GDM1 (cell line): ENCODE measurements at regions not wholly inside any gene's neighbourhood (a gene's known extent, or its start where the extent isn't known, plus 50 kb on each side); places are given as distances from the start of the nearest gene placed in this dataset.

Source experiments
- DNase-seq: peaks from one replicate; lab custom pipeline; 2025; lab: John Stamatoyannopoulos, UW

GRCh38 chr3:102156426-102156825, 278.4 kb upstream of the ZPLD1 start:
- DNase-seq: no peak

- DNase-seq: no peak
Measured at GRCh38 chr3:102158080-102158740, 276.6 kb upstream of the ZPLD1 start.

- no peak for DNase-seq
Measured at GRCh38 chr3:102159810-102160451, 274.9 kb upstream of the ZPLD1 start.

GRCh38 chr3:102161384-102162006, 273.3 kb upstream of the ZPLD1 start:
- DNase-seq: no peak

GRCh38 chr3:102162251-102162650, 272.6 kb upstream of the ZPLD1 start:
- no peak for DNase-seq

GRCh38 chr3:102163039-102163817, 271.6 kb upstream of the ZPLD1 start:
- no peak for DNase-seq

- no peak for DNase-seq
Measured at GRCh38 chr3:102163818-102164154, 271.0 kb upstream of the ZPLD1 start.

- no peak for DNase-seq
Measured at GRCh38 chr3:102165367-102165766, 269.4 kb upstream of the ZPLD1 start.

- DNase-seq: no peak
Measured at GRCh38 chr3:102169915-102170479, 264.8 kb upstream of the ZPLD1 start.

GRCh38 chr3:102170545-102170944, 264.3 kb upstream of the ZPLD1 start:
- DNase-seq: no peak

- DNase-seq: no peak
Measured at GRCh38 chr3:102174312-102174712, 260.5 kb upstream of the ZPLD1 start.

GRCh38 chr3:102174832-102175374, 259.9 kb upstream of the ZPLD1 start:
- DNase-seq: no peak

GRCh38 chr3:102176333-102177050, 258.3 kb upstream of the ZPLD1 start:
- no peak for DNase-seq

- no peak for DNase-seq
Measured at GRCh38 chr3:102177075-102177755, 257.6 kb upstream of the ZPLD1 start.

- no peak for DNase-seq
Measured at GRCh38 chr3:102178817-102179216, 256.0 kb upstream of the ZPLD1 start.

- no peak for DNase-seq
Measured at GRCh38 chr3:102179326-102180177, 255.3 kb upstream of the ZPLD1 start.

- peak; percentile 26 for DNase-seq
Measured at GRCh38 chr3:102180280-102180931, 254.4 kb upstream of the ZPLD1 start.

- no peak for DNase-seq
Measured at GRCh38 chr3:102181175-102181920, 253.5 kb upstream of the ZPLD1 start.

- no peak for DNase-seq
Measured at GRCh38 chr3:102182162-102182561, 252.7 kb upstream of the ZPLD1 start.
